ENCODE measurements at regions not wholly inside any gene's neighbourhood (a gene's known extent, or its start where the extent isn't known, plus 50 kb on each side); places are given as distances from the start of the nearest gene placed in this dataset.

DNA sequence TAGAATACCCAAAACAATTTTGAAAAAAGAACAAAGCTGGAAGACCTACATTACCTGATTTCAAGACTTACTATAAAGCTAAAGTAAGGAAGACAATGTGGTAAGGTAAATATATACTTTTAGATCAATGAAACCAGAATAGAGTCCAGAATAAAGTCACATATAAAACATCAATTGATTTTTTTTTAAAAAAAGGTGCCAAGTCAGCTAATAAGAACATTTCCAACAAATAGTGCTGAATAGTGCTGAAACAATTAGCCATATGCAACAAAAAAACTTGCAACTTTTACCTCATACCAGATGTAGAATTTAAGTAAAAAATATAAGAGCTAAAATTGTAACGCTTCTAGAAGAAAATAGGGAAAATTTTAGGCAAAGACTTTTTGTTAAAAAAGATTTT, 73.0 kb upstream of the PDHA1 start:
- TF ChIP-seq, protein P1, sequence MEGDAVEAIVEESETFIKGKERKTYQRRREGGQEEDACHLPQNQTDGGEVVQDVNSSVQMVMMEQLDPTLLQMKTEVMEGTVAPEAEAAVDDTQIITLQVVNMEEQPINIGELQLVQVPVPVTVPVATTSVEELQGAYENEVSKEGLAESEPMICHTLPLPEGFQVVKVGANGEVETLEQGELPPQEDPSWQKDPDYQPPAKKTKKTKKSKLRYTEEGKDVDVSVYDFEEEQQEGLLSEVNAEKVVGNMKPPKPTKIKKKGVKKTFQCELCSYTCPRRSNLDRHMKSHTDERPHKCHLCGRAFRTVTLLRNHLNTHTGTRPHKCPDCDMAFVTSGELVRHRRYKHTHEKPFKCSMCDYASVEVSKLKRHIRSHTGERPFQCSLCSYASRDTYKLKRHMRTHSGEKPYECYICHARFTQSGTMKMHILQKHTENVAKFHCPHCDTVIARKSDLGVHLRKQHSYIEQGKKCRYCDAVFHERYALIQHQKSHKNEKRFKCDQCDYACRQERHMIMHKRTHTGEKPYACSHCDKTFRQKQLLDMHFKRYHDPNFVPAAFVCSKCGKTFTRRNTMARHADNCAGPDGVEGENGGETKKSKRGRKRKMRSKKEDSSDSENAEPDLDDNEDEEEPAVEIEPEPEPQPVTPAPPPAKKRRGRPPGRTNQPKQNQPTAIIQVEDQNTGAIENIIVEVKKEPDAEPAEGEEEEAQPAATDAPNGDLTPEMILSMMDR (IDR thresholded peaks at IDR 0.05), result no peak
- TF ChIP-seq POLR2AphosphoS5 (IDR thresholded peaks at IDR 0.05) (no peak), POLR2A (IDR thresholded peaks at IDR 0.05) (no peak)

Measured in prostate gland (tissue), 2 donors.